ENCODE measurements at regions not wholly inside any gene's neighbourhood (a gene's known extent, or its start where the extent isn't known, plus 50 kb on each side); places are given as distances from the start of the nearest gene placed in this dataset.
"Not testable (repeated sequence)": the region's sequence is repeated elsewhere in the genome, so short reads cannot be mapped to it uniquely, and the experiment has no call there.

DNA sequence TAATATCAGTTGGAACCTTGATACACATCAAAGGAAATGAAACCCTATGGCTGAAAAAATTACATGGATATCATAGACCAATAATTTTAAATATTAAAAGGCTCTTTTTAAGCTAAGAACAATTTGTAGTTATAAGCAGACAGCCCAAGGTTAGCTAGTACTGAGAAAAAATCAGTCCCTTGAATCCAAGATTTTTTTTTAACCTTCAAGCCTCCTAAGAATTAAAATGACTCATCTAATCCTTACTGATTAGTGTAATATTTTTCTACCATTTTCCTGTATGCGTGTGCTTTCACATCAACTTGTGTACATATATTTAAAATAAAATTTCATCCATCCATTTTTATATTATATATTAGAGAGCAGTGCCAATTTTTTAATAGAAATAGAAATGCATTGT lies 1004.9 kb upstream of the ZEB2 start:
- Mint-ChIP-seq H3K4me3 (no peak overlapping the region), H3K27ac (no peak overlapping the region), H3K27me3 (ENCODE audit: insufficient read depth, low read depth, poor library complexity) (no peaks in the 10 kb centered on the region), H3K36me3 (ENCODE audit: low read depth) (peaks cover 11% of the 10 kb centered on the region; the same call in 2 of the 3 replicates), H3K9me3 (peaks cover 13% of the 10 kb centered on the region), H3K4me1 (no peaks in the 10 kb centered on the region)
- Histone ChIP-seq H3K4me1 (ENCODE audit: insufficient read depth) (no peaks in the 10 kb centered on the region), H3F3A (replicated peaks; ENCODE audit: low read depth) (no peaks in the 10 kb centered on the region), H2AFZ (no peak overlapping the region), H3K36me3 (ENCODE audit: insufficient read depth) (no peaks in the 10 kb centered on the region), H3K4me2 (no peak overlapping the region), H4K20me1 (replicated peaks; ENCODE audit: insufficient read depth) (no peaks in the 10 kb centered on the region), H3K4me3 (no peak overlapping the region), H3K9me2 (ENCODE audit: insufficient read depth) (no peaks in the 10 kb centered on the region), H3K79me2 (replicated peaks; ENCODE audit: insufficient read depth) (no peaks in the 10 kb centered on the region), H3K27me3 (ENCODE audit: insufficient read depth) (no peaks in the 10 kb centered on the region), H3K27ac (ENCODE audit: low read depth) (no peak overlapping the region)
- TF ChIP-seq ZNF114 (CRISPR knock-in tag; IDR thresholded peaks at IDR 0.05) (no peak), POLR2AphosphoS5 (IDR thresholded peaks at IDR 0.05; ENCODE audit: low read depth) (no peak)
- TF ChIP-seq, protein P1, sequence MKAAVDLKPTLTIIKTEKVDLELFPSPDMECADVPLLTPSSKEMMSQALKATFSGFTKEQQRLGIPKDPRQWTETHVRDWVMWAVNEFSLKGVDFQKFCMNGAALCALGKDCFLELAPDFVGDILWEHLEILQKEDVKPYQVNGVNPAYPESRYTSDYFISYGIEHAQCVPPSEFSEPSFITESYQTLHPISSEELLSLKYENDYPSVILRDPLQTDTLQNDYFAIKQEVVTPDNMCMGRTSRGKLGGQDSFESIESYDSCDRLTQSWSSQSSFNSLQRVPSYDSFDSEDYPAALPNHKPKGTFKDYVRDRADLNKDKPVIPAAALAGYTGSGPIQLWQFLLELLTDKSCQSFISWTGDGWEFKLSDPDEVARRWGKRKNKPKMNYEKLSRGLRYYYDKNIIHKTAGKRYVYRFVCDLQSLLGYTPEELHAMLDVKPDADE (IDR thresholded peaks at IDR 0.05), result no peak
- TF ChIP-seq, protein P2, sequence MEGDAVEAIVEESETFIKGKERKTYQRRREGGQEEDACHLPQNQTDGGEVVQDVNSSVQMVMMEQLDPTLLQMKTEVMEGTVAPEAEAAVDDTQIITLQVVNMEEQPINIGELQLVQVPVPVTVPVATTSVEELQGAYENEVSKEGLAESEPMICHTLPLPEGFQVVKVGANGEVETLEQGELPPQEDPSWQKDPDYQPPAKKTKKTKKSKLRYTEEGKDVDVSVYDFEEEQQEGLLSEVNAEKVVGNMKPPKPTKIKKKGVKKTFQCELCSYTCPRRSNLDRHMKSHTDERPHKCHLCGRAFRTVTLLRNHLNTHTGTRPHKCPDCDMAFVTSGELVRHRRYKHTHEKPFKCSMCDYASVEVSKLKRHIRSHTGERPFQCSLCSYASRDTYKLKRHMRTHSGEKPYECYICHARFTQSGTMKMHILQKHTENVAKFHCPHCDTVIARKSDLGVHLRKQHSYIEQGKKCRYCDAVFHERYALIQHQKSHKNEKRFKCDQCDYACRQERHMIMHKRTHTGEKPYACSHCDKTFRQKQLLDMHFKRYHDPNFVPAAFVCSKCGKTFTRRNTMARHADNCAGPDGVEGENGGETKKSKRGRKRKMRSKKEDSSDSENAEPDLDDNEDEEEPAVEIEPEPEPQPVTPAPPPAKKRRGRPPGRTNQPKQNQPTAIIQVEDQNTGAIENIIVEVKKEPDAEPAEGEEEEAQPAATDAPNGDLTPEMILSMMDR (conservative IDR thresholded peaks at IDR 0.05; ENCODE audit: low read depth in 2 of 2), result no peak
- ATAC-seq (no peak), DNase-seq (ENCODE audit: low spot score) (no peak)

DNA sequence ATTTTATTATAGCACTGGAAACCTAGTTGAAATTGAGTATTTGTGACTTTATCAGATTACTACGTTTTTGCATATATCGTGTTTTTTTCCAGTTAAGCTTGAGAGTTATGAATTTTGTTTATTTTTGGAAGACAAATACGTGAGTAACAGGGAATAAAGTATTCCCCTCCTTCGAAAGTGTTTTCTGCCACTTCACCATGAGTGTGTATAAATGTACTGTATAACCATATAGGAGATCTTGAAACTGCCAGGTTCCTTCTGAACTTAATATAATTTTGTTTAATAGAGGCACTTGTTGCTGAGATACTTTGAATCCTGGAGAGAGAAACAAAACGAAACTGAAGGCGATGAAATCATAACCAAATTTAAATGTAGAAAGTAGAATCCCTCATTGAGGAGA lies 1004.4 kb upstream of the ZEB2 start:
- no peak overlapping the region for H3K27ac ChIP-seq (ENCODE audit: low read depth)
- no peaks in the 10 kb centered on the region for H3K9me2 ChIP-seq (ENCODE audit: insufficient read depth)
- H3K4me3 ChIP-seq, result no peak overlapping the region
- H3K27me3 ChIP-seq (ENCODE audit: insufficient read depth), result no peaks in the 10 kb centered on the region
- no peak overlapping the region for H3K4me3 Mint-ChIP-seq
- H3F3A ChIP-seq (replicated peaks; ENCODE audit: low read depth), result no peaks in the 10 kb centered on the region
- no peak overlapping the region for H2AFZ ChIP-seq
- H3K4me1 Mint-ChIP-seq, result no peaks in the 10 kb centered on the region
- H3K79me2 ChIP-seq (replicated peaks; ENCODE audit: insufficient read depth), result no peaks in the 10 kb centered on the region
- TF ChIP-seq POLR2AphosphoS5 (IDR thresholded peaks at IDR 0.05; ENCODE audit: low read depth) (no peak), NANOG (IDR thresholded peaks at IDR 0.05; ENCODE audit: borderline replicate concordance) (no peak), CREB1 (CRISPR knock-in tag; IDR thresholded peaks at IDR 0.05; ENCODE audit: low read depth) (no peak), ZNF331 (CRISPR knock-in tag; IDR thresholded peaks at IDR 0.05; ENCODE audit: low read depth) (no peak), ZNF114 (CRISPR knock-in tag; IDR thresholded peaks at IDR 0.05) (no peak), EZH2 (IDR thresholded peaks at IDR 0.05; ENCODE audit: low read depth, unreplicated experiment) (no peak)
- TF ChIP-seq, protein P2 (conservative IDR thresholded peaks at IDR 0.05; ENCODE audit: low read depth in 2 of 2), result no peak
- peaks cover 14% of the 10 kb centered on the region; the same call in 2 of the 3 replicates for H3K36me3 Mint-ChIP-seq (ENCODE audit: low read depth)
- no peaks in the 10 kb centered on the region for H4K20me1 ChIP-seq (replicated peaks; ENCODE audit: insufficient read depth)
- H3K9me3 Mint-ChIP-seq, result peaks cover 16% of the 10 kb centered on the region
- DNase-seq (ENCODE audit: low spot score) (no peak), ATAC-seq (no peak)
- no peaks in the 10 kb centered on the region for H3K27me3 Mint-ChIP-seq (ENCODE audit: insufficient read depth, low read depth, poor library complexity)
- no peaks in the 10 kb centered on the region for H3K4me1 ChIP-seq (ENCODE audit: insufficient read depth)
- H3K36me3 ChIP-seq (ENCODE audit: insufficient read depth), result no peaks in the 10 kb centered on the region
- no peak overlapping the region for H3K27ac Mint-ChIP-seq
- no peak overlapping the region for H3K4me2 ChIP-seq

DNA sequence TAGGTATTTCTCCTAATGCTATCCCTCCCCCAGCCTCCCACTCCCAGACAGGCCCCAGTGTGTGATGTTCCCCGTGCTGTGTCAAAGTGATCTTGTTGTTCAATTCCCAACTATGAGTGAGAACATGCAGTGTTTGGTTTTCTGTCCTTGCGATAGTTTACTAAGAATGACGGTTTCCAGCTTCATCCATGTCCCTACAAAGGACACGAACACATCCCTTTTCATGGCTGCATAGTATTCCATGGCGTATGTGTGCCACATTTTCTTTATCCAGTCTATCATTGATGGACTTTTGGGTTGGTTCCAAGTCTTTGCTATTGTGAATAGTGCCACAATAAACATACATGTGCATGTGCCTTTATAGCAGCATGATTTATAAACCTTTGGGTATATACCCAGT lies 999.3 kb upstream of the ZEB2 start:
- H3K4me3 Mint-ChIP-seq; H3K27me3 ChIP-seq (ENCODE audit: insufficient read depth); H3K27me3 Mint-ChIP-seq (ENCODE audit: insufficient read depth, low read depth, poor library complexity); H3K4me3 ChIP-seq; H3K4me2 ChIP-seq; H3K9me2 ChIP-seq (ENCODE audit: insufficient read depth); H2AFZ ChIP-seq; DNase-seq (ENCODE audit: low spot score); H4K20me1 ChIP-seq (replicated peaks; ENCODE audit: insufficient read depth); H3K4me1 Mint-ChIP-seq; H3K36me3 ChIP-seq (ENCODE audit: insufficient read depth); H3K4me1 ChIP-seq (ENCODE audit: insufficient read depth); H3K79me2 ChIP-seq (replicated peaks; ENCODE audit: insufficient read depth); H3F3A ChIP-seq (replicated peaks; ENCODE audit: low read depth); ATAC-seq; H3K27ac ChIP-seq (ENCODE audit: low read depth); H3K27ac Mint-ChIP-seq: not testable (repeated sequence)
- Mint-ChIP-seq H3K9me3 (peaks cover 20% of the 10 kb centered on the region), H3K36me3 (ENCODE audit: low read depth) (peaks cover 14% of the 10 kb centered on the region; the same call in 2 of the 3 replicates)

Measured in GM23338 (cell line).